GM21423 (cell line): ENCODE measurements at regions not wholly inside any gene's neighbourhood (a gene's known extent, or its start where the extent isn't known, plus 50 kb on each side); places are given as distances from the start of the nearest gene placed in this dataset.
"Not testable (repeated sequence)": the region's sequence is repeated elsewhere in the genome, so short reads cannot be mapped to it uniquely, and the experiment has no call there.

Source experiments
- ATAC-seq: cut with Tn5 transposase; IDR thresholded peaks from one replicate; pipeline ENCODE4 v1.9.1; 2021; ENCODE audit warnings: mild to moderate bottlenecking, moderate library complexity; ENCODE audit not compliant: unreplicated experiment

- ATAC-seq: no peak
Observed at GRCh38 chr14:55973911-55974630, 144.1 kb upstream of the PELI2 start.

- no peak for ATAC-seq
Observed at GRCh38 chr14:55975281-55975910, 142.8 kb upstream of the PELI2 start.

GRCh38 chr14:55976219-55976618 is 142.0 kb upstream of the PELI2 start:
- no peak for ATAC-seq

- no peak for ATAC-seq
Observed at GRCh38 chr14:55976655-55977054, 141.6 kb upstream of the PELI2 start.

DNA sequence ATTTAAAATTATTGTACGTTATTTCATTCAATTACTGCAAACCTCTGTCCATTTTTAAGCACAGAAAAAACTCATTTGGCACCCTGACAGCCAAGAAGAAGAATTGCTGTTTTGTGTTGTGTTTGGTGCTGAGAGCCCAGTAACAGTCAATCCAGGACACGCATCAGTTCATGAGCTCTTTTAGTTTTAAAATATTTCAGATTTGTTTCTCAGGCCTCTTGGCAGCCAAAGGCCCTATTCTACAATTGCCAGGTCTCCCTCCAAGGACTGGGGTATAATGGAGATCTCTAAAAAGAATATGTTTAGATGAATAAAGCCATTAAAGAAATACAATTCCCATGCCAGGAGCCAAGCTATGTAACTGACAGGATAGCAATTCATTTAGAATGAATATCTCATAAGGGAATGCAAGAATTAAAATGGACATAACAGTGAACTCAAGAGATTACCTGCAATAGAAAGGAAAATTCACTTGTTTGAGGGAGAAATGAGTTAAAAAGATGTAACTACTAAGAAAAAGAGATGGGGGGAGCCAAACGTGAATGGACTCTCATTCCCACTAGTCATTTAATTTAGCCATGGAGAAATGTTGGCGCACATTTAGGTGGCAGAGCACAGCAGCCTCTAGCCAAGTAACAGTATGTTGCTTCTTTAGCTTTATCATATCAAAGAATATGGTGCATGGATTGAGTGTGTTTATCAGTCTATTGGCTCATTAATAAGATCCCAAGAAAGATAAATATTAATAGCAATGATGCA is 140.6 kb upstream of the PELI2 start:
- no peak for ATAC-seq

DNA sequence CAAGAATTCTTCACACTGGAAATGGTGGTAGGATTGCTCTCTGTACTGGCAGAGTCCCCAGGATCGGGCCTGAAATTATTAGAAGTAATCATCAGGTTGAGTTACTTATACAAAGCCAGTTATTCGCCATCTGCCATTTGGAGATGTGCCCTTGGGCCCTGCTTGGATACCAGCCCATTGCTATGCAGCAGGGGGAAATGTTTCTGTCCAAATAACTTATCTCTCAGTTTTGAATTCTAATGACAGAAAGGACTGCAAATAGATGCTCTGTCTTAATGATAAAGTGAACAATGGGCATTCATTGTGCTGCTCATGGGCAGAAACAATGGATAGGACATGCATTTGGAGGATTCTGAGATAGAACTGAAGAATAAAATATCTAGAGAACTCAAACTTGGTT is 139.1 kb upstream of the PELI2 start:
- ATAC-seq: no peak

GRCh38 chr14:55979781-55980180 is 138.4 kb upstream of the PELI2 start:
- no peak for ATAC-seq

GRCh38 chr14:55980970-55981369 is 137.2 kb upstream of the PELI2 start:
- ATAC-seq: no peak

DNA sequence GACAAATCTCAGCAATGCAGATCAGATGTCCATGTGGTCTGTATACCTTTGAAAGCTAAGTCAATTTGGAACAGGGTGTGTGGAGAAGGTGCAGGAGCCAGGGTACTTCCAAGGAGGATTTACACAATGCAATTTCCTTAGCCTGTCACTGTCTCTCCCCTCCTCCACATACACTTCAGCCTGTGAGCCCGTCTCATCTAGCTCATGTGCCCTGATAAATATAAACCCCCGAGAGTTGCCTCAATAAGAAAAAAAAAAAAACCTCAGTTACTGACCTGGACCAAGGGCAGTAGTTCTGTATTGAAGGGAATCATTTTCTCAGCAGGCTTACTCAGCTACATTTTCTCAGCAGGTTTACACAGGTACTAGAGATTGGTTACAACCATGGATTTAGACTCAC is 132.1 kb upstream of the PELI2 start:
- no peak for ATAC-seq

DNA sequence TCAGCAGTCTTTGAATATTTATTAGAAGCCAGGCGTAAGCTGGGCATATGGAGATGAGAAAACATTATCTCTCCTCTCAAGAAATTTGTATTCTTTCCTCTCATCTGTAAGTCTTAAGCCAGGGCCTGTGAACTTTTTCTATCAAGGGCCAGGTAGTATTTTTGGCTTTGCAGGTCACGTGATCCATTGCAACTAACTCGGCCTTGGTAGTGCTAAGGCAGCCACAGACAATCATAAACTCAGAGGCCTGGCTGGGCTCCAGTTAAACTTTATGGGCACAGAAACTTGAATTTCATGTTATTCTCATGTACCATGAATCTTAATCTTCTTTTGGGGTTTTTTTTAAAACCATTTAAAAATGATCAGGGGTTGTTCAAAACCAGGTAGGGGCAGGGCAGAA is 117.4 kb upstream of the PELI2 start:
- no peak for ATAC-seq

DNA sequence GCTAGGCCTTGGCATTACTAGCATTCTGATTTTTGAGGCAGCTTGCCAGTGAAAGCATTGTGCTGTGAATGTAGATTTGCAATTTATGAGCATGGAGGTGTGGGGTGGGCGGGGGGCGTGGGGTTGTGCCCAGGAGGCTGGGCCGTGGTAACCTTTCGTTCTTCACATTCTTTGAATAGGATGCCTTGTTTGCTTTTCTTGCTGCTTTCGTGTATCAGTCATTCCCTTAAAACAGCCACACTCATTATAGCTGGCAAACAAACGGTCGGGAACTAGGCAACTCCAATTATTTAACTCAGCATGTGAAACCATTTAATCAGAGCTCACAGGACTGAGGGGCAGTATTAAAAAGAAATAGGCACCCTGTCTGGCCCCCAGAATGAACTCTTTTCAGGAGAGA is 115.9 kb upstream of the PELI2 start:
- no peak for ATAC-seq

GRCh38 chr14:56002876-56003625 is 115.2 kb upstream of the PELI2 start:
- ATAC-seq: peak; percentile 54

DNA sequence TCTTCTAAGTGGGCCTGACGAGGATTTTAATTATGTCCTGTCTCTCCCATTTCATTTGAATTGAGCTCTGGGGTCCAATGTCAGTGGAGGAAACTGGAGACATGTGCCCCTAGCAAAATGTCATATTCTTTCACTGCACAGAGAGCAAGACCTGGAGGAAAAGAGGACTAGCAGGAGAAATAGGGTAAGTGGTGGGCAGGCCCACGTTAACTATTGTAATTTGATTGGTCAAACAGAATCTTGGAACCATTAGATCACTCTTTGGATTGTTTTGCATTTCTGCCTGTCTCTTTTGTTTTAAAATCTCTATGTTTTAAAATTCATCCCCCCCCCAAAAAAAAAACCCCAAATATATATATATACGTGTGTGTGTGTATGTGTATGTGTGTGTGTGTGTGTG is 113.9 kb upstream of the PELI2 start:
- no peak for ATAC-seq

- ATAC-seq: peak; percentile 81
Observed at GRCh38 chr14:56004786-56005185, 113.4 kb upstream of the PELI2 start.

- ATAC-seq: no peak
Observed at GRCh38 chr14:56005191-56006053, 112.8 kb upstream of the PELI2 start.

GRCh38 chr14:56007491-56007890 is 110.7 kb upstream of the PELI2 start:
- ATAC-seq: not testable (repeated sequence)

GRCh38 chr14:56008150-56008549 is 110.1 kb upstream of the PELI2 start:
- ATAC-seq: no peak

DNA sequence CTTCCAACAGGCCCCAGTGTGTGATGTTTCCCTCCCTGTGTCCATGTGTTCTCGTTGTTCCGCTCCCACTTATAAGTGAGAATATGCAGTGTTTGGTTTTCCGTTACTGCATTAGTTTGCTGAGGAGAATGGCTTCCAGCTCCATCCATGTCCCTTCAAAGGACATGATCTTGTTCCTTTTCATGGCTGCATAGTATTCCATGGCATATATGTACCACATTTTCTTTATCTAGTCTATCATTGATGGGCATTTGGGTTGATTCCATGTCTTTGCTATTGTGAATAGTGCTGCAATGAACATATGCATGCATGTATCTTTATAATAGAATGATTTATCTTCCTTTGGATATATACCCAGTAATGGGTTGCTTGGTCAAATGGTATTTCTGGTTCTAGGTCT is 109.5 kb upstream of the PELI2 start:
- not testable (repeated sequence) for ATAC-seq

DNA sequence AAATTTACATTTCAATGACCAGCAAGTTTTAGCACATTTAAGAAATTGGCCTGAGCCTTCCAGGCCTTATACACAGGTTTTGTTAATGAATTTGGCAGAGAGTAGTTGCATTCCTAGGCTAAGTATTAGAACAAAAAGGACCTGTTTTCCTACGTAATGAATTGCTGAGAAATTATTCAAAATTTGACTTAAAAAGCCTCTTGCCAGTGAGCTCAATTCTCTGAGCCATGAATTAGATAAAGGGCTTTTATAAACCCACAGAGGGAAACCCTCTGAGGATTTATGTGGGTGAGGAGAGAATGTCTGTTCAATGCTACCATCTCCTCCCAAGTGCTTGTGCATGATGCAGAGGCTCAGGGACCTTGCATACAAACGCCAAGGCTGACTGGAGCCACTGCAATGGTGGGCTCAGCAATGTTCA is 94.5 kb upstream of the PELI2 start:
- ATAC-seq: no peak

- ATAC-seq: no peak
Observed at GRCh38 chr14:56025191-56025590, 93.0 kb upstream of the PELI2 start.
